Esophagus (tissue), 2 donors: ENCODE measurements at regions not wholly inside any gene's neighbourhood (a gene's known extent, or its start where the extent isn't known, plus 50 kb on each side); places are given as distances from the start of the nearest gene placed in this dataset.
A peak's percentile ranks its signal among the peaks of the same experiment; 100 is the strongest.

ENCODE experiments used
- H3K27ac ChIP-seq, 2 donors: one replicate each; pipeline ENCODE4 v1.5.1; 2013; ENCODE audit warnings: low read depth in 2 of 2, mild to moderate bottlenecking in 2 of 2, inconsistent platforms in 1 of 2, low read length in 1 of 2, moderate library complexity in 1 of 2
- H3K27me3 ChIP-seq, 2 donors: one replicate each; pipeline ENCODE4 v1.6.1; 2013; ENCODE audit warnings: low read length in 2 of 2, control low read depth in 1 of 2, mild to moderate bottlenecking in 1 of 2; ENCODE audit not compliant: insufficient read depth in 2 of 2, control insufficient read depth in 1 of 2
- H3K36me3 ChIP-seq, 2 donors: one replicate each; pipeline ENCODE4 v1.6.1; 2013; ENCODE audit warnings: low read length in 1 of 2; ENCODE audit not compliant: control insufficient read depth in 2 of 2, insufficient read depth in 2 of 2
- H3K4me1 ChIP-seq, 2 donors: one replicate each; pipeline ENCODE4 v1.6.1; 2013; ENCODE audit warnings: low read length in 1 of 2; ENCODE audit not compliant: control insufficient read depth in 2 of 2, insufficient read depth in 2 of 2
- H3K4me3 ChIP-seq, 2 donors: one replicate each; pipeline ENCODE4 v1.5.1; 2013; ENCODE audit warnings: low read length in 2 of 2, mild to moderate bottlenecking in 2 of 2, low read depth in 1 of 2, moderate library complexity in 1 of 2
- H3K9me3 ChIP-seq, 2 donors: one replicate each; pipeline ENCODE4 v1.6.1; 2013; ENCODE audit warnings: mild to moderate bottlenecking in 2 of 2, low read depth in 1 of 2, low read length in 1 of 2, moderate library complexity in 1 of 2; ENCODE audit not compliant: control insufficient read depth in 2 of 2, insufficient read depth in 1 of 2
- WGBS, 2 donors: extraction: QIAGEN DNeasy Blood & Tissue Kit; methylation state at CpG; one replicate each; pipeline ENCODE4 v1.1.7; 2013; 5-methylcytosine and 5-hydroxymethylcytosine counted together
- donor health status: healthy with polysubstance abuse.
- donor health status: Bipolar disorder and iron deficiency.

DNA sequence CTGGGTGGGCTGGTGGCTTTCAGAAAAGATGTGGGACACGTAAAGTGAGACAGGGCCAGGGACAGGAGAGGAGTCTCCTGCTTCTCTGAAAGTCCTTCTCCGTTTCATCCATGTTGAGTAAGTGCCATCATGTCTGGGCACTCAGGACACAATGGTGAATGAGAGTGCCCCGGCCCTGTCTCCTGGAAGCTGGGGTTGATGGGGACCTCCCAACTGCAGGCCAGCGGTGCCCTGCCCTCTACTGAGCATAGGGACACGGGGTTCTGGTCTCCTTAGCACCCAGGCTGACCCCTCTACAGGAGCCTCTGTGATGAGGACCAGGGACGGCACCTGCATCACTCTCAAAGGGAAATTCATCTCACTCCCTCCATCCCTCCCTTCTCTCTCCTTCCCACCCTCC lies 772.3 kb downstream of the BRD1 start:
- Histone ChIP-seq H3K4me1 (no peaks in the 10 kb centered on the region), H3K36me3 (no peaks in the 10 kb centered on the region), H3K27ac (no peak overlapping the region), H3K27me3 (no peaks in the 10 kb centered on the region), H3K9me3 (no peaks in the 10 kb centered on the region), H3K4me3 (no peak overlapping the region)
- 75 to 82% methylated on average over 6 of the region's 6 CpGs for WGBS, 2 donors

DNA sequence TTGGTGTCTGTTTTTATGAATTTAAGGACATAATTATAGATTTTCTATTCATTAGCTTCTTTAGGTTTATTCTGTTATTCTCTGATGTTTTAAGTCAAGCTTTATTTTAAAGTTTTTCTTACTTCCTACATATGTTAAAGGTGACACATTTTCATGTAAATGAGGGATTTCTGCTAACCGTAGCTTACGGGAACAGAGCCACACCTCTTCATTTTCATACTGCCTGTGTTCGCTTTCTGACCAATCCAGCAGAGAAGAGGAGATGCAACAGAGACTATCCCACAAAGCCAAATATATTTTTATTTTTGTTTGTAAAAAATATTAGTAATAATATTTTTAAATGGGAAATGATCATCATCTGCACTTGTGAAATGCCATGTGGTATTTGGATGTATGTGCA lies 774.1 kb downstream of the BRD1 start:
- Histone ChIP-seq H3K4me3 (no peak overlapping the region), H3K4me1 (no peaks in the 10 kb centered on the region), H3K27me3 (no peaks in the 10 kb centered on the region), H3K27ac (no peak overlapping the region), H3K36me3 (no peaks in the 10 kb centered on the region), H3K9me3 (no peaks in the 10 kb centered on the region)
- WGBS, 2 donors, result 62 to 82% methylated on average over 3 of the region's 3 CpGs

- H3K27me3 ChIP-seq, result no peaks in the 10 kb centered on the region
- H3K4me3 ChIP-seq, result no peak overlapping the region
- no peaks in the 10 kb centered on the region for H3K4me1 ChIP-seq
- 62 to 66% methylated on average over 12 of the region's 12 CpGs for WGBS, 2 donors
- no peaks in the 10 kb centered on the region for H3K36me3 ChIP-seq
- H3K27ac ChIP-seq, result no peak overlapping the region
- no peaks in the 10 kb centered on the region for H3K9me3 ChIP-seq
These were observed 775.1 kb downstream of the BRD1 start for GRCh38 chr22:49052560-49052959.

GRCh38 chr22:49052023-49052538 lies 775.6 kb downstream of the BRD1 start:
- Histone ChIP-seq H3K27ac (no peak overlapping the region), H3K4me1 (no peaks in the 10 kb centered on the region), H3K36me3 (no peaks in the 10 kb centered on the region), H3K9me3 (no peaks in the 10 kb centered on the region), H3K27me3 (no peaks in the 10 kb centered on the region), H3K4me3 (peak overlapping the region; percentile 25 to 32)
- WGBS, 2 donors, result 54 to 58% methylated on average over 36 of the region's 36 CpGs

DNA sequence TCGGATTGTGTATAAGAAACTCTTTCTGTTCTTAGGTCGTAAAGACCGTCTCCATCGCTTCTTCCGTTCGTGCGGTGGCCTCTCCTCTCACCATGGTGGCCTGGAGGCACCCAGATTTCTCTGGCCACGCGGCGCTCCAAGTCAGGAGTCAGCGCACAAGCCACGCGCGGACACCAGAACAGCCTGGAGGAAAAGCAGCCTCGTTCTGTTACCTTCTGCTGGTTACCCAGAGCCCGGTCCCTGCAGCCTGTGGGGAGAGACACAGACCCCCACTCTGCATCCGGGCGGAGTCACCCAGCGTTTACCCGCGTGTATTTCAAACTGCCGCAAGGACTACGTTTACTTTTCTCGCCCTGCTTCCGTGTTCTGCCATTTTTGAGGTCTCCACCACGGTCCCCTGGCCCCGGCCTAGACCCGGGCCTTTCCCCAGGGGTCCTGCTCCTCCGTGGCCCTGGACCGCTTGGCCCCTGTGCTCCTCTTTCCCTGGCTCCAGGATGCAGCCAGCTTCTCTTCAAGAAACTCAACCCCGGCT lies 776.1 kb downstream of the BRD1 start:
- Histone ChIP-seq H3K27me3 (no peaks in the 10 kb centered on the region), H3K4me1 (no peaks in the 10 kb centered on the region), H3K36me3 (no peaks in the 10 kb centered on the region), H3K27ac (no peak overlapping the region), H3K9me3 (no peaks in the 10 kb centered on the region), H3K4me3 (peak overlapping the region; percentile 25 to 32)
- WGBS, 2 donors, result 78 to 81% methylated on average over 31 of the region's 31 CpGs

DNA sequence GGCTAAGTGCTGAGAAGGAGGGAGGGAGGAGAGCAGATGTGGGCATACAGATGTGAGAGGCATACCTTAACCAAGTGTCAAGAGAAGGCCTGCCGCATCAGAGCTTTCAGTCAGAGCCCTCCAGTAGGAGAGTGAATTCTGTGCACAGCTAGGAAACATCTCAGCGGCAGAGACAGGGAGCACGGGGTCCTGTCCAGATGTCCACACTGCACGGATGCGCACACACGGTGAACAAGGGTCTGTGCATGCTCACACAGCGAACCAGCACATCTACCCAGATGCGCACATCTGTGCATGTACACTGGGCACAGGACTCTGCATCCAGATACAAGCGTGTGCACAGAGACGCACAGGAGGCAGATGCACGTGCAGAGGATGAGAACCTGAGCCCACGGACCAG lies 778.0 kb downstream of the BRD1 start:
- no peaks in the 10 kb centered on the region for H3K9me3 ChIP-seq
- H3K27ac ChIP-seq, result no peak overlapping the region
- H3K36me3 ChIP-seq, result no peaks in the 10 kb centered on the region
- H3K4me3 ChIP-seq, result no peak overlapping the region
- WGBS, 2 donors, result 89 to 92% methylated on average over 12 of the region's 12 CpGs
- H3K4me1 ChIP-seq, result no peaks in the 10 kb centered on the region
- no peaks in the 10 kb centered on the region for H3K27me3 ChIP-seq

DNA sequence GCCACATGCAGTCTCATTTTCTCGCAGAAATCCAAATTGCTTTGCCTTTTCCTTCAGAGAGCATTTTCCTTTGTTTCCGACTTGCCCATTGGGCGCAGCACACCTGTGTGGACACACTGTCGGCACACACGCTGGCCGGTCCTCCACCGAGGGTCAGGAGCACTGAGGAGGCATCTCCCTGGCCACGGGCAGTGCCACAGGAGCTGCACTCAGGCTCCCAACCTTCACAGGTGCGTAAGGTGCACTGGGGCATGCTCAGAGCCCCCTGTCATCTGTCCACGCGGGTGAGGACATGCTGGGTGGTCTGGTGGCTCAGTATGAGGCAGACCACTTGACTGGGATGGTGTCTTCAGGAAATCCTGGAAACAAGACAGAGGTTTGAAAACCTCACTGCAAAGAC lies 779.1 kb downstream of the BRD1 start:
- no peaks in the 10 kb centered on the region for H3K27me3 ChIP-seq
- H3K4me1 ChIP-seq, result no peaks in the 10 kb centered on the region
- H3K4me3 ChIP-seq, result no peak overlapping the region
- no peak overlapping the region for H3K27ac ChIP-seq
- 72 to 74% methylated on average over 11 of the region's 11 CpGs for WGBS, 2 donors
- H3K36me3 ChIP-seq, result no peaks in the 10 kb centered on the region
- no peaks in the 10 kb centered on the region for H3K9me3 ChIP-seq

- H3K27me3 ChIP-seq, result no peaks in the 10 kb centered on the region
- H3K27ac ChIP-seq, result no peak overlapping the region
- no peak overlapping the region for H3K4me3 ChIP-seq
- H3K4me1 ChIP-seq, result no peaks in the 10 kb centered on the region
- 55 to 58% methylated on average over 5 of the region's 5 CpGs for WGBS, 2 donors
- H3K9me3 ChIP-seq, result no peaks in the 10 kb centered on the region
- no peaks in the 10 kb centered on the region for H3K36me3 ChIP-seq
These were observed 780.2 kb downstream of the BRD1 start for GRCh38 chr22:49047447-49047846.

GRCh38 chr22:49046546-49047361 lies 780.9 kb downstream of the BRD1 start:
- no peak overlapping the region for H3K27ac ChIP-seq
- WGBS, 2 donors, result 49 to 50% methylated on average over 15 to 17 of the region's 17 CpGs
- no peak overlapping the region for H3K4me3 ChIP-seq
- no peaks in the 10 kb centered on the region for H3K36me3 ChIP-seq
- H3K9me3 ChIP-seq, result no peaks in the 10 kb centered on the region
- H3K4me1 ChIP-seq, result no peaks in the 10 kb centered on the region
- no peaks in the 10 kb centered on the region for H3K27me3 ChIP-seq
